HG02763 (cell line): ENCODE measurements at regions not wholly inside any gene's neighbourhood (a gene's known extent, or its start where the extent isn't known, plus 50 kb on each side); places are given as distances from the start of the nearest gene placed in this dataset.
"Not testable (repeated sequence)": the region's sequence is repeated elsewhere in the genome, so short reads cannot be mapped to it uniquely, and the experiment has no call there.

ENCODE experiments used
- ATAC-seq: cut with Tn5 transposase; IDR thresholded peaks from one replicate; pipeline ENCODE4 v1.9.1; 2021; ENCODE audit warnings: mild to moderate bottlenecking, moderate library complexity; ENCODE audit not compliant: unreplicated experiment

DNA sequence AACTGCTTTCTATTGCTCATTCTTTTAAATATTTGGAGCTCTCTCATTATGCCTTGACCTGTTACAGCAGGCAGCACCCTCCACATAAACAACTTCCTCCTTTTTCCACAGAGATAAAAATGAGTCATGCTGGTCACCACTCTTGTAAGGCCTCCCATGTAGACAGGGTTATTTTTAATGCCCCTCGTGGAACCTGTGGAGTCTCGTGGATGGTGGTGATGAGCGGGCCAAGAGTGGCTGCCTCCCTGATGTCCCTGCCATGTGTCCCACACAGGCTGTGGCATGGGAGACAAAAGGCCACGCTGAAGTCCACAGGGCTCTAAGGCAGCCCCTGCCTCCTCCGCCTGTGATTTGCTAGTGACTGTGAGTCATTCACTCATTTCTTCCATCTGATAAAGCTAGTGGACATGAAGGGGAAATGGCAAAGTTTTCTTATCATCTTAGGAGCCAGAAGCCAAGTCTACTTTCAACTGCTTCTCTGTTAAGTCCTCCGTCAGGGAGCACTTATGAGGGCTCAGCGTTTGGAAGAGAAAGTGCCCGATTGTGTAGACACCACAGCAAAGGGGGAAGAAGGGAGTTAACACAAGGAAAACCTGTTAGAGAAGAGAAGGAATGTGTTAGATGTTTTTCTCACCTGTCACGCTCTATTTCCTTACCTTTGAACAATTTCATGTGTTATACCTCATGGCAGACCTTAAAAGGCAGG lies 121.6 kb upstream of the FAT1 start:
- no peak for ATAC-seq

DNA sequence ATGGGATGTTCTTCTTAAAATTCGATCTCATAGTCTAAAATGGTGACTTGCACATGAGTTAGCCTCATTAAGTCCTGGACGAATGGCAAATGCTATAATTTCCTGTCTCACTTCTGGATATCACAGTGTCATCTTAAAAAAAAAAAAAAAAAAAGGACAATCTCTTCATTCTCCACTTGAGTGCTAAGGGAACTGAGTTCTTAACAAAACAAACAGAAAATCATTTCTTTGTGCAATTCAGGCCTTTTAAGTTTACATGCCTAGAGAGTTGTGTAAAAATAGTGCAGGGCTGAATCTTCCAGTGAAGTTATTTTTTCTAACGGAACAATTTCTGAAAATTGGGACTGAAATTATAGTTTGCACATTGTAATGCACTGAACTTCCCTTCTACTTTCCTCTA lies 122.8 kb upstream of the FAT1 start:
- ATAC-seq, result no peak

DNA sequence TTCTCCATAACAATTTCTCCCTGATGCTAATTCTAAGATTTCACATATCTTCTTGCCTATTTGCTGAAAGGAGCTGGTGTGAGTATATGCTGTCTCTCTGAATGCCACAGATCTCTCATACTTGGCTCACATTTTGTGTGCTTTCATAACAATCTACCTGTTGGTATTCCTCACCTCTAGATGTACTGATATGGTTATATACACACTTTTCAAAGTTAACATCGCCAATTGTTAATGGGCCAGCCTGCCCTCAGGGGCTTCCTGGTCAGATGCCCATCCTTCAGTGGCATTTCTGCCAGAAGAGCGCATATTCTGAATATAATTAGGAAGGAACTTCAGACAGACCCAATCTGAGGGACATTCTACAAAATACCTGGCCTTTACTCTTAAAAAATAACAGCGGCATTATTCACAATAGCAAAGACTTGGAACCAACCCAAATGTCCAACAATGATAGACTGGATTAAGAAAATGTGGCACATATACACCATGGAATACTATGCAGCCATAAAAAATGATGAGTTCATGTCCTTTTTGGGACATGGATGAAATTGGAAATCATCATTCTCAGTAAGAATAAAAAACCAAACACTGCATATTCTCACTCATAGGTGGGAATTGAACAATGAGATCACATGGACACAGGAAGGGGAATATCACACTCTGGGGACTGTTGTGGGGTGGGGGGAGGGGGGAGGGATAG lies 123.9 kb upstream of the FAT1 start:
- ATAC-seq, result not testable (repeated sequence)

DNA sequence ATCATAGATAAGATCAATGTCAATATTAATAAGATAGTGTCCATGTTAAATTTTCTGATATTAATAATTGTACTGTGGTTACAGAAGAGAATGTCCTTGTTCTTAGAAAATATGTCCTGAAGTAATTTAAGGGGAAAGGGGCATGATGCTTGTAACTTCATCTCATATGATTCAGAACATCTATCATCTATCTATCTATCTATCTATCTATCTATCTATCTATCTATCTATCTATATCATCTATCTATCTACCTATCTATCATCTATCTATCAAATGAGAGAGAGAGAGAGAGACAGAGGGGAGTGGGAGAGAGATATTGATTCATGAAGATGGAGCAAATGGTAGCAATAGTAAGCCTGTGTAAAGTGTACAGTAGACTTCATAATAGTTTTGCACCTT lies 124.8 kb upstream of the FAT1 start:
- no peak for ATAC-seq

DNA sequence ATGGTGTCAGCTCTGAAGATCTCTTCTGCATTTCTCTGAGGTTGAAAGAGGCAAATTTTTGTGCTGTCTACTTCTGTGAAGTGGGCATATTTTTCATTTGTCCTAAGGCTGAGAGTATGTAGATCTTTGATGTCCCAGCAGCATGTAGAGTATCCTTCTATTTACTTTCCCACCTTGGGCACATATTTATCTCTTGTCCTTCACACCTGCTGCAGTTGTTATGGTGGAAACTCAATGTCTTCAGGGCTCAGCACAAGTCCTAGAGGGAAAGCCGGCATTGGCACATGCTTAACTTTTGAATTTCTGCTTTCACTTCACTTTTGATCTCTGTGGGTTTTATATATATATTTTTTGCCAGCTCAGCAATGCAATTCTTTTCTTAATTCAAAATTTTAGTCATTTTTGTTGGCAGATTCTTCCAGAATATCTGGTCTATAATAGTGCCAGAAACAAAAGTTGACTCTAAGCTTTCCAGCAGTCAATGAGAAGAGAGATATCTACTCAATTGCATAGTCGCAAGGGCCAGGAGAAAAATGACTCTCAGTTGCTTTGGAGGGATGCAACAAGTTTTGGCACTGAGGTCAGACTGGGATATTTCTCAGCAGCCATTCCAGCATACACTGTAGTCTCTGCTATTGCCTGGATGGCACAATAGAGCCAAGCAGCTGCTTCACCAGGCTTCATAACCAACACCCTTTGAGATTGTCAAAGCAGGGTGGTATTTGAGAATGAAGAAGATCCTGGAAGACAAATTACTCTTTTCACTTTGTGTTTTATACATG lies 127.8 kb upstream of the FAT1 start:
- no peak for ATAC-seq

DNA sequence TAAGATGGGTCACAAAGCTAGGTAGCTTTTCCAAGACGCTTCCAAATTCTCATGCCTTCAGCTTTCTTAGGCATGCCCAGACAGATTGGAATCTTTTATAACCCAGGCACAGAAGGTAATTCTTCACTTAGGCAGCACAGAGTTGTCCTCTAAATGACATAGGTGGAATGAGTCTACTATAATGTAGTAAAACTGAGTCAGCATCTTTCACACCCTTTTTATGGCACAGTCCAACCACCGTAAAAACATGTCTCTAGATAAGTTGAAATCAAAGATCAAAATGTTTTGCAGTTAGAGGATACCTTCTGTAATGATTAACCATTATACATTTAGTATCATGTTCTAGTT lies 128.4 kb upstream of the FAT1 start:
- ATAC-seq, result no peak

DNA sequence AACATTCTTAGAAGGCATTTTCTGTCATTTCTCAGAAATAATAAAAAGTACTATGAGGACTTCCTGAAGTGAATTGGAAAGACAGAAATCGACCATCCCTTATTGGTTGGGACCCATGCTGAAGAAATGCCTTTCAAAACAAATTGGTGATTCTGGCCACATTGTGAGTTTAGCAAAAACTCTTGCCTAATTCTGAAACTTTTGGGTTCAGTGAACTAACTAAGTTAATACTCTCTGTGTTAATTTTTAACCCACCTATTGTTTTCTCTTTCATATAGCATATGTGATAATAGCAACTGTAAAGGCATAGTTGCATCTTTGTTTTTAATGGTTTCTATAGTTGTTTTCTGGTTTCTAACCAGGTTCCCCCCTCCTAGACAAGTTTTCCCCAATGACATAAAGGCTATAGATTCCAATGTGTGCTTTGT lies 129.3 kb upstream of the FAT1 start:
- ATAC-seq, result peak; percentile 79

DNA sequence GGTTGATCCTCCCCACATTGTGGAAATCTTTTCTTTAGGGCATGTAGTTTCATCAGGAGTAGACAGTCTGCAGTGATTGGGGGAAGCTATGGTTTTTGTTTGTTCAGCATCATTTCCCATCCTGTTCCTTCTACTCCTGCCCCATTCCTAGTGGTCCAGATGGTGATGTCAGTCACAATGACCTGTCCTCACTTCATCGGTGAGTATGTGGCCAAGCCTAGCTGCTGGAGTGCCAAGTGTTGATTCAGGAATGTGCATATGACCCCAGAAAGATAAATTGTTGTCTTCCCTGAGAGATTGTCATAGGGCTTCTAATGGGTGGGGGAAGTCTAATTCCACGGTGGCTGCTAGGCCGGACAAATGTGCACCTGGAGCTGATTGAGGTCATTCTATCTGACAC lies 130.6 kb upstream of the FAT1 start:
- ATAC-seq, result no peak

DNA sequence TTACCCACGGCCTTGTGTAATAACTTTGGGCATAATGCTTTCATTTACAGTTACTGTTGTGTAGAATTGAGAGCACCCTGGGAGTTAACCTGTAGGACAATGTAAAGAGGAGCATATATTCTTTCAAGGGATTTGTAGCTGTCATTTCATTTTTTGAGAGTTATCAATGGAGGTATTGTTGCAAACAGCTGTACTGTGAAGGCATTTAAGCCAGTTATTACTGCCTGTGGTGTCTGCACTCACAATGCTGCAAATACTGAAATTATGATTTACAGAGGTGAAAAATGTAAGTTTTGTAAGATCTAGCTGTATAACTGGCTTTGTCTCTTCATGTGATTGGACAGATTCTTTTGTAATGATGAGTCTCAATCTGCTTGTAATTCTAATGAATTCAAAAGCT lies 131.5 kb upstream of the FAT1 start:
- ATAC-seq, result no peak

DNA sequence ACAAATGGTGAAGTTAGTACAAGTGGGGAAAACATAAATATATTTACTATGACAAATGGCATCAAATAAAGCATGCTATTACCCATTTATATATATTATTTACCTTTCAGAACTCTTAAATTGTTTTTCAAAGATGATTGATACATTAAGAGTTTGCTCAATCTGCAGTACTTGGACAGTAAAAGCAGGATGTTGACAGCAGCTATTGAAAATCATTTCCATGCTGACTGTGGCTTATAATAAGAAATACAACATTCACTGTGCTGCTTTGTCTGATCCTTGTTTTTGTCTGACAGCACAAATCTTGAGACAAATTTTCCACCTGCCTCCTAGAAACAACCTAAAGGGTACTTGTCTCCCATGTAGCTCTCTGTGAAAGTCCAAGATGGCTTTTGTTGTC lies 134.1 kb upstream of the FAT1 start:
- no peak for ATAC-seq

DNA sequence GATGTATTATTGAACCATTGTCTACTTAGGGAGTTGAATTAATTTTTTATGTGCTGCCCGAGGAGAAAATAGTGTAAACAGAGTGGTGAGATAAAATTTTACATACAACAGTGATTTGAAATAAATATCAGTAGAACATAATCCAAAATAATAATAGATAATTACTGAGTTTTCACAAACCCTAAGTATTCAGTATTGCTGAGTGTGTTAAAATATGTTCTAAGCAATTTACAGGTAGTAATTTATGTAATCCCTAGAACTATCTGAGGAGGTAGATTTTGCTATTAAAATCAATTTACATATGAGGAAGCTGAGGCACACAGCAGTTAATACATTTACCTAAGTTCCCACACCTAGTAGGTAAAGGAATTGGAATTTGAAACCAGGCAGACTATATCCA lies 134.7 kb upstream of the FAT1 start:
- ATAC-seq, result no peak

DNA sequence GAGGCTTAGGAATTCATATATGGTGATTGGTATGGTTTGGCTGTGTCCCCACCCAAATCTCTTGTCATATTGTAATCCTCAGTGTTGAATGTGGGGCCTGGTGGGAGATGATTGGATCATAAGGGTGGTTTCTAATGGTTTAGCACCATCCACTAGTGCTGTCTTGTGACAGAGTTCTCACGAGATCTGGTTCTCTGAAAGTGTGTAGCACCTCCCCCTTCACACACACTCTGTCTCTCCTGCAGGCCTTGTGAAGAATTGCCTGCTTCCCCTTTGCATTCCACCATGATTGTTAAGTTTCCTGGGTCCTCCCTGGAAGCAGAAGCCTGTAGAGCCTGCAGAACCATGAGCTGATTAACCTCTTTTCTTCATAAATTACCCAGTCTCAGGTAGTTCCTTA lies 135.8 kb upstream of the FAT1 start:
- no peak for ATAC-seq

DNA sequence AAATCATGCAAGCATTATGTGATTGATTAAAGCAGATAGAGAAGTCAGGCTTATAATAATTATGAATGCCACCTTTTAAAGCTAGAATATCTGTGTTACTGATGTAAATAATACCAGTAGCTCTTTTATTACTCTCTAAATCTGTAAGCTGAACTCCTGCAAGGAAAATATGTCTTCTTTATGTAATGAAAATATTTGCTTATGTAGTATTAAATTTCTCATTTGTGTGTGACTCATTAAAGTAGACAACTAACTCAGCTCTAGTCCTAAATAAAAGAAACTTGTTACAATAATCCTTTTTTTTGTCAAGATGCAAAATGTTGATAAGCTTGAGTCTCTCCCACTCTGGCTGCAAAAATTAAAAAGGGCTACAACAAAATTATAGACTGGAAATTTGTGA lies 137.7 kb upstream of the FAT1 start:
- ATAC-seq, result no peak

DNA sequence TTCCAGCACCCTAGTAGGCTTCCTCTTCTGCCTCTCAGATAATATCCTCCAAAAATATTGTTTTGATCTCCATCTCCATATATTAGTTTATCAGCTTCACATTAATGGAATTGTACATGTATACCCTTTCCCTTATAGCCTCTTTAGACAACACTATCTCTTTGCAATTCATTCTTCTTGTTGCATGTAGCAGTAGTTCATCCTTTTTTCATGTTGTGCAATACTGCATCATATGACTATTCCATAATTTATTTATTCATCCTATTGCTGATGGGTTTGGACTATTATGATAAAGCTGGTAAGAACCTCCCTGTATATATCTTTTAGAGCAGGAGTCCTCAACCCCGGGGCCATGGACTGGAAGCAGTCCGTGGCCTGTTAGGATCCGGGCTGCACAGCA lies 148.2 kb upstream of the FAT1 start:
- ATAC-seq, result no peak

DNA sequence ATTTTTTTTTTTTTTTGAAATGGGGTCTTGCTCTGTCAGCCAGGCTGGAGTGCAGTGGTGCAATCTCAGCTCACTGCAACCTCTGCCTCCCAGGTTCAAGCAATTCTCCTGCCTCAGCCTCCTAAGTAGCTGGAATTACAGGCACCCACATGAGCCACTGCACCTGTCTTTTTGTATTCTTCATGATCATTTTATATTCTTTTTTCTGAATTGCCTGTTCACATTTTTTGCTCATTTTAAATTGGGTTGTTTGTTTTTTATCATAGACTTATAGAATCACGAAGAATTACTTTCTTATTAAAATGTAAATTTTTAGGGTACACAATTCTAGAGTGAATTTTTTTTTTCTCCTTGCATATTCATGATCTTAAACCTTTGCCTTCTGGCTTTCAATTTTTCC lies 149.4 kb upstream of the FAT1 start:
- not testable (repeated sequence) for ATAC-seq

DNA sequence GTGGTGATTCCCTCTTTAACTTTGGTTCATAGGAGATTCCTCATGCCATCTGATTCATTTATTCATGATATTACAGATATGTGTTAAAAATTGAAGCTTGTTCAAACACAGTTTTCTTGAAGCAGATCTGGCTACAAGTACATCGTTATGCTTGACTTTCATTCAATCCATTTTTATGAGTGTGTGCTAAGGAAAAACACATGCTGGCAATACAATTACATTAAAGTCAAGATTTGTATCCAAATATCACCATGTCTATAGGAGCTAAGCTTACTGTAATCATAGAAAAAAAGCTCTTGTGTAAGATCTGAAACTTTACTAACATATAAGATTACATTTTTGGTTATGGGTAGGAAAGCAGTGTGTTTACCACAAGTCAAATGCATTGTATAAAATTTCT lies 151.8 kb upstream of the FAT1 start:
- no peak for ATAC-seq

DNA sequence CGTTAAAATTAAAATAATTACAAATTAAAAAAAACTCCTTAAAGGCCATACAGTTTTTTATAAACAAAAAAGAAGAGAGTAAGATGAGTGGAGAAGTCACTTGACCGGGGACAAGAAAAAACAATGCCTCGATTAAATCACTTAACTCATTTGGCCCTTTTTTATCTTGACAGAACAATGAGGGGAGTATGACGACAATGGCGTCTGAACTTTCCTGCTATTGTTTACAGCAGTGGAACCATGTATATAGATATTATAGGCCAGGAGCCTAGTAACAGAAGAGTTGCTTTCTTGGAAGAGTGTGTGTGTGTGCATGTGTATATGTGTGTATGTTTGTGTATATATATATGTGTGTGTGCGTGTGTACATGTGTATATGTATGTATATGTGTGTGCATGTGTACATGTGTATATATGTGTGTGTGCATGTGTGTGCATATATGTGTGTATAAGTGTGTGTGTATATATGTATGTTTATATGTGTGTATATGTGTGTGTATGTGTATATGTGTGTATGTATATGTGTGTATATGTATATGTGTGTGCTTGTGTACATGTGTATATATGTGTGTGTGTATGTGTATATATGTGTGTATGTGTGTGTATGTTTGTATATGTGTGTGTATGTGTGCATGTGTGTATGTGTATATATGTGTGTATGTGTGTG lies 153.4 kb upstream of the FAT1 start:
- no peak for ATAC-seq

DNA sequence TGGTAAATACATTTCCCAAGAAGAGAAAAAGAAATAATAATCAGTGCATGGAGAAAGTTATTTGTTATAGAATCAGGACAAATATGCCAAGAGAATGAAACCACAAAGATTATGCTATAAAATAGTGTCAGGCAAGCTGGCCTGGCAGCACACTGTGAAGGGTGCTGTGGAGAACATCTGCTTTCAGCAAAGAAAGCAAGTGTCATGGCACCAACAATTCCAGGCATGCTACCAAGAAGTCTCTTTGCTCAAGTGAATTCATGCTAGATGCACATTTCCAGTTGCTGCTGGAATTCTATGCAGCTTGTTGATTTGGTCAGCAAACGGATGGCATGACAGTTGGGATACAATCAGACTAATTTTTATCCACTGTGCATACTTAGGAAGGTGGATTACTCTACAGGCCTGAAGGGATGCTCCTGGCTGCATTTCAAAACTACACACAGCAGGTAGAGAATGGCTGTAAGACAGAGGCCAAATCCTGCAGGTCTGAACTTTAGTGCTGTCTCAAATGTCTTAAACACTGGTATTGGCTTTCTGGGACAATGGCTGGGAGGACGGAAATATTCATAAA lies 154.6 kb upstream of the FAT1 start:
- ATAC-seq, result no peak

DNA sequence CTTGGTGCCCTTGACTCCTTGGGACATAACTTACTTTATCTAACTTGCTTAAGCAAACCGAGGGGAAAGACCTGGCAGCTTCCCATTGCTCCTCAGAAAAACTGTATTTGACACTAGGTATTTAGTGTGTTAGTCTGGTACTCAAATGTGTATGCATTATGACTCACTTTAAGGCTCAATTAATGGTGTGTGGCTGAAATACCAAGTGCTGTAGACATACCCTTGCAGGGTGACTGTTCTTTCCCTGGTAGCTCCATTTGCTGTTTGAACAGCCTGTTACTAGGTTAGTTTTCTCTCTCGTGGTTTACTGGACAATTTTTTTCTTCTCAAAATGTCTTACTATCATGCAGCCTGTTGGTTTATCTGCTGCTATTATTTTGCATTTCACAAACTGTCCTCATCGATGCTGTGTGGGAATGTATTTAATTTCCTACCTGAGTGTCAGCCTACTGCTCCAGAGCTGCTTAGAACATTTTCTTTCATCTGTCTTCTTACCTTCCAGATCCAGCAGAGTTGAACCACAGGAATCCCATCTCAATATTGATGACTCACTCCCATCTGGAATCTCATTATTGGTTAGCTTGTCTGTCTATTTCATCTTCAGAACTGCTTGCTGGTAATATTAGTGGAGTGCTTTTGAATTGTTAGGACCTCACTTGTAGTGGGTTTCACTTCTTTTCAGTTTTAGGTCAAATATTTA lies 158.0 kb upstream of the FAT1 start:
- ATAC-seq, result no peak

DNA sequence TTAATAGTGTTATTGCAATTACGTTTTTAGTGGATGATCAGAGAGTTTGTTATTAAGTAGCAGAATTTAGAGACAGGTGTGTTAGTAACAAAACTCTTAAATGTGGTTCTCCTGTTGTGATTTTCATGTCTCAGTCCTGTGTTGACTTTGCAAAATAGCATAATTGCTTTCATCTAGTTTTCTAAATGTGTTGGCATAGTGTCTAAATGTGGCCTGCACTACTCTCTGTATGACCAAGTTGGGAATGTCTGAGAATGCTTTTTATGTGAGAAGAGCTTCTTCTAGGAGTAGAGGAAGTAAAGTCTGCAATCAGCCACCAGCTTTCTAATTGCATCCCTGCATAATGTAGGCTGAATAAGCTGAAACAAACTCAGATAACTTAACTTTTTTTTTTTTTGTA lies 158.6 kb upstream of the FAT1 start:
- no peak for ATAC-seq

DNA sequence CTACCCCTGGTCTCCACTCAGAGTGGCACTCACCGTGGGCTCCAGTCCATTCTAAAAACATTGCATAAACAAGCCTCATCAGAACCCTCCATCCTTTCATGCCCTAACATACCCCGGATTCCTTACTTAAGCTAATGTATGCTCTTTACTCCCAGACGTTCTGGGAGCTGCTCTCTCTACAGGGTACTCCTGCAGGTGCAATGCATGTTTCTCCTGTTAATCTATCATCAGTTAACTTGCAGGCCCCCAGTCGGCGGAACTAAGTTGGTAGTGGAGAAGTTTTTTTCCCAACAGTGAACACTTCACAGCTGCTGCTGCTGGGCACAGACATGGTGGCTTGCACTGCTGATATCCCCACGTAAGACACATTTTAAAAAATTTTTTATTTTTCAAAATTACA lies 161.6 kb upstream of the FAT1 start:
- no peak for ATAC-seq
